Liver (tissue), 3 donors: ENCODE measurements at regions not wholly inside any gene's neighbourhood (a gene's known extent, or its start where the extent isn't known, plus 50 kb on each side); places are given as distances from the start of the nearest gene placed in this dataset.

Experiments
- ATF3 ChIP-seq: IDR thresholded peaks from 2 replicates; pipeline ENCODE4 v1.6.1; 2016; ENCODE audit warnings: antibody characterized with exemption
- CTCF ChIP-seq: fragments of 150-350 bp; IDR thresholded peaks from 2 replicates; pipeline ENCODE4 v1.5.1; 2017; ENCODE audit warnings: improper control_type of control experiment, low read depth, low read length; ENCODE audit not compliant: missing input control
- HNF4G ChIP-seq: IDR thresholded peaks from 2 replicates; pipeline ENCODE4 v1.6.1; 2016; ENCODE audit warnings: antibody characterized with exemption
- JUND ChIP-seq, 2 donors: IDR thresholded peaks; 2 replicates each; pipeline ENCODE4 v1.6.1; 2016; ENCODE audit warnings: antibody characterized with exemption in 2 of 2
- MAX ChIP-seq: IDR thresholded peaks from 2 replicates; pipeline ENCODE4 v1.6.1; 2016; ENCODE audit warnings: antibody characterized with exemption
- NR2F2 ChIP-seq: IDR thresholded peaks from 2 replicates; pipeline ENCODE4 v1.6.1; 2016; ENCODE audit warnings: antibody characterized with exemption
- RAD21 ChIP-seq, 2 donors: IDR thresholded peaks; 2 replicates each; pipeline ENCODE4 v1.6.1; 2016; ENCODE audit warnings: antibody characterized with exemption in 2 of 2, mild to moderate bottlenecking in 2 of 2
- REST ChIP-seq: IDR thresholded peaks from 2 replicates; pipeline ENCODE4 v1.6.1; 2016; ENCODE audit warnings: antibody characterized with exemption, mild to moderate bottlenecking
- SP1 ChIP-seq: IDR thresholded peaks from 2 replicates; pipeline ENCODE4 v1.6.1; 2018; ENCODE audit warnings: antibody characterized with exemption, mild to moderate bottlenecking
- TAF1 ChIP-seq: conservative IDR thresholded peaks from 2 replicates; pipeline ENCODE4 v1.6.1; 2016; ENCODE audit warnings: antibody characterized with exemption, mild to moderate bottlenecking
- YY1 ChIP-seq: IDR thresholded peaks from 2 replicates; pipeline ENCODE4 v1.6.1; 2016; ENCODE audit warnings: antibody characterized with exemption, mild to moderate bottlenecking
- ZBTB33 ChIP-seq: IDR thresholded peaks from 2 replicates; pipeline ENCODE4 v1.6.1; 2016; ENCODE audit warnings: antibody characterized with exemption
- donor health status: healthy.
- donor health status: healthy.

GRCh38 chr5:56325039-56325438 lies 91.9 kb upstream of the ANKRD55 start:
- TF ChIP-seq MAX (no peak), CTCF (no peak), RAD21 (IDR thresholded peaks at IDR 0.05) (no peak), JUND (IDR thresholded peaks at IDR 0.05) (no peak), NR2F2 (no peak), HNF4G (no peak), ZBTB33 (no peak), YY1 (no peak), TAF1 (no peak), ATF3 (no peak), REST (no peak), SP1 (no peak)
